ENCODE measurements at regions not wholly inside any gene's neighbourhood (a gene's known extent, or its start where the extent isn't known, plus 50 kb on each side); places are given as distances from the start of the nearest gene placed in this dataset.

- no peak for TF ChIP-seq CTCF (conservative IDR thresholded peaks at IDR 0.05)
- peak overlapping the region; percentile 75 for H3K27ac ChIP-seq
These were observed 65.9 kb upstream of the CPO start for GRCh38 chr2:206873423-206873822.

- TF ChIP-seq CTCF (conservative IDR thresholded peaks at IDR 0.05) = no peak
- H3K27ac ChIP-seq = no peak overlapping the region
These were observed 63.6 kb upstream of the CPO start for GRCh38 chr2:206875701-206876100.

- TF ChIP-seq CTCF (conservative IDR thresholded peaks at IDR 0.05) = no peak
- no peak overlapping the region for H3K27ac ChIP-seq
These were observed 63.0 kb upstream of the CPO start for GRCh38 chr2:206876216-206876860.

- no peak for TF ChIP-seq CTCF (conservative IDR thresholded peaks at IDR 0.05)
- no peak overlapping the region for H3K27ac ChIP-seq
These were observed 57.5 kb upstream of the CPO start for GRCh38 chr2:206881708-206882410.

- H3K27ac ChIP-seq = no peak overlapping the region
- TF ChIP-seq CTCF (conservative IDR thresholded peaks at IDR 0.05) = no peak
These were observed 52.6 kb upstream of the CPO start for GRCh38 chr2:206886696-206887095.

- no peak overlapping the region for H3K27ac ChIP-seq
- no peak for TF ChIP-seq CTCF (conservative IDR thresholded peaks at IDR 0.05)
These were observed 51.6 kb upstream of the CPO start for GRCh38 chr2:206887745-206888144.
